ENCODE measurements at regions not wholly inside any gene's neighbourhood (a gene's known extent, or its start where the extent isn't known, plus 50 kb on each side); places are given as distances from the start of the nearest gene placed in this dataset.

- TF ChIP-seq ZNF692 (tag by site-specific recombination; IDR thresholded peaks at IDR 0.05) (peak; percentile 36; the same call in 1 of the 2 replicates), ZNF558 (tag by site-specific recombination; IDR thresholded peaks at IDR 0.05) (no peak), ZNF2 (tag by site-specific recombination; IDR thresholded peaks at IDR 0.05) (peak; percentile 43; the same call in 1 of the 2 replicates), ZNF114 (tag by site-specific recombination; IDR thresholded peaks at IDR 0.05) (no peak), ZBTB8A (tag by site-specific recombination; IDR thresholded peaks at IDR 0.05) (peak; percentile 86), ZIC2 (tag by site-specific recombination; IDR thresholded peaks at IDR 0.05) (peak; percentile 16; the same call in 1 of the 2 replicates), CTCF (tag by site-specific recombination; IDR thresholded peaks at IDR 0.05) (peak; percentile 34), GLIS1 (tag by site-specific recombination; IDR thresholded peaks at IDR 0.05) (peak; percentile 50; the same call in 1 of the 2 replicates)
These were observed 229.4 kb downstream of the HAUS1 start (continued) for GRCh38 chr18:46333431-46334135.

GRCh38 chr18:46334868-46335281, 230.7 kb downstream of the HAUS1 start:
- POLR2A ChIA-PET, result no interaction called here
- Histone ChIP-seq H3K36me3 (ENCODE audit: control insufficient read depth in 2 of 2, insufficient read depth in 1 of 2, low read length in 2 of 2) (no peaks in the 10 kb centered on the region), H3K9me3 (ENCODE audit: control insufficient read depth, insufficient read depth, low read depth, low read length) (no peaks in the 10 kb centered on the region), H3K27ac (ENCODE audit: extremely low read depth, low read depth, low read length) (no peak overlapping the region), H3K4me3 (ENCODE audit: low read depth, low read length) (peak overlapping the region; percentile 56), H3K4me1 (ENCODE audit: control insufficient read depth, insufficient read depth, low read length) (peaks cover 13% of the 10 kb centered on the region)
- CTCF ChIA-PET, result interaction anchor here (1.3 to 1.8 kb wide), 3 partner anchors 53 to 324 kb away, joined by 4 to 6 read pairs (median 5); no protein-coding TSS in a partner anchor
- TF ChIP-seq MYNN (tag by site-specific recombination; IDR thresholded peaks at IDR 0.05; ENCODE audit: borderline replicate concordance) (0 out of 2 replicates have a peak, but pooled peaks have one; percentile 9), ZSCAN30 (tag by site-specific recombination; IDR thresholded peaks at IDR 0.05) (0 out of 2 replicates have a peak, but pooled peaks have one; percentile 29), ZNF280C (tag by site-specific recombination; IDR thresholded peaks at IDR 0.05) (no peak), ZNF24 (tag by site-specific recombination; IDR thresholded peaks at IDR 0.05) (no peak), ZNF48 (tag by site-specific recombination; IDR thresholded peaks at IDR 0.05) (no peak), INSM2 (tag by site-specific recombination; IDR thresholded peaks at IDR 0.05) (no peak), ZNF214 (tag by site-specific recombination; IDR thresholded peaks at IDR 0.05; ENCODE audit: borderline replicate concordance) (no peak), SP2 (tag by site-specific recombination; IDR thresholded peaks at IDR 0.05) (no peak), GLIS1 (tag by site-specific recombination; IDR thresholded peaks at IDR 0.05) (0 out of 2 replicates have a peak, but pooled peaks have one; percentile 2), ZNF18 (tag by site-specific recombination; IDR thresholded peaks at IDR 0.05) (no peak), ZNF510 (tag by site-specific recombination; IDR thresholded peaks at IDR 0.05; ENCODE audit: insufficient replicate concordance) (no peak), PRDM6 (tag by site-specific recombination; IDR thresholded peaks at IDR 0.05) (no peak), ZBTB7A (tag by site-specific recombination; IDR thresholded peaks at IDR 0.05; ENCODE audit: low read depth) (no peak), TSHZ1 (tag by site-specific recombination; IDR thresholded peaks at IDR 0.05; ENCODE audit: borderline replicate concordance) (no peak)
